Activated T-cell treated with anti-CD3 and anti-CD28 coated beads, Interleukin-2, amount 50 U/mL, for 24 hours (primary cell): ENCODE measurements at regions not wholly inside any gene's neighbourhood (a gene's known extent, or its start where the extent isn't known, plus 50 kb on each side); places are given as distances from the start of the nearest gene placed in this dataset.

Experiments used
- DNase-seq: peaks from one replicate; pipeline ENCODE4 v3.0.0-alpha.2; 2020
- H3K27ac Mint-ChIP-seq: 2 replicates; pipeline ENCODE4 v1.8.0; 2020; ENCODE audit warnings: mild to moderate bottlenecking, mixed read lengths
- H3K27me3 Mint-ChIP-seq: 2 replicates; pipeline ENCODE4 v1.8.0; 2020; ENCODE audit warnings: mixed read lengths
- H3K36me3 Mint-ChIP-seq: 2 replicates; pipeline ENCODE4 v1.8.0; 2020; ENCODE audit warnings: low read depth, mixed read lengths
- H3K4me1 Mint-ChIP-seq: 2 replicates; pipeline ENCODE4 v1.8.0; 2020; ENCODE audit warnings: low read depth, mixed read lengths
- H3K4me3 Mint-ChIP-seq: 2 replicates; pipeline ENCODE4 v1.8.0; 2020; ENCODE audit warnings: mild to moderate bottlenecking, moderate library complexity, mixed read lengths
- H3K9me3 Mint-ChIP-seq: 2 replicates; pipeline ENCODE4 v1.8.0; 2020; ENCODE audit warnings: mixed read lengths

DNA sequence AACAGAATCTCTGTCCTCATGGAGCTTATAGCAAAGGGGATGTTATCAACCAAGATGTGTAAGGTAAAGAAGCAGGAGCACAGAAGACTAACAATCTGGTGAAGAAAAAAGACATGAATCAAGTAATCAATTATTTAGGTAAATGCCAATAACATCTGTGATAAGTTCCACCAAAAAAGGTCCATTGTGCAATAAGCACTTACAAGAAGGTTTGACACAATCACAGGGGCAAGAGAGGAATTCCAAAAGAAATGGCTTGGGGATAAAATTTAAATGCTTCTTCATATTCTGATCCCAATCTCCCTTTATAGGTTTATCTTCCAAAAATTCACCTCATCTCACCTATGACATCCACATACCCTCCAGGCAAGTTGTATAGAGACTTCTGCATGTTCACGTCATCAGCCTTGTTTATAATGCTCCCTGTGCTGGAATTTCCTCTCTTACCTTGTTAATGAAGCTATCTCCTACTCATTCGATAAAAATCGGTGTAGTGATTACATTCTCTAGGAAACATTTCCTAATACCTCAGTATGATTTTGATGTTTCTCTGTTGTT is 53.6 kb upstream of the DPT start:
- H3K27me3 Mint-ChIP-seq = peaks cover 16% of the 10 kb centered on the region
- no peak overlapping the region for H3K27ac Mint-ChIP-seq
- no peak overlapping the region for H3K4me3 Mint-ChIP-seq
- H3K9me3 Mint-ChIP-seq = no peaks in the 10 kb centered on the region
- DNase-seq = no peak
- no peaks in the 10 kb centered on the region for H3K4me1 Mint-ChIP-seq
- H3K36me3 Mint-ChIP-seq = no peaks in the 10 kb centered on the region

DNA sequence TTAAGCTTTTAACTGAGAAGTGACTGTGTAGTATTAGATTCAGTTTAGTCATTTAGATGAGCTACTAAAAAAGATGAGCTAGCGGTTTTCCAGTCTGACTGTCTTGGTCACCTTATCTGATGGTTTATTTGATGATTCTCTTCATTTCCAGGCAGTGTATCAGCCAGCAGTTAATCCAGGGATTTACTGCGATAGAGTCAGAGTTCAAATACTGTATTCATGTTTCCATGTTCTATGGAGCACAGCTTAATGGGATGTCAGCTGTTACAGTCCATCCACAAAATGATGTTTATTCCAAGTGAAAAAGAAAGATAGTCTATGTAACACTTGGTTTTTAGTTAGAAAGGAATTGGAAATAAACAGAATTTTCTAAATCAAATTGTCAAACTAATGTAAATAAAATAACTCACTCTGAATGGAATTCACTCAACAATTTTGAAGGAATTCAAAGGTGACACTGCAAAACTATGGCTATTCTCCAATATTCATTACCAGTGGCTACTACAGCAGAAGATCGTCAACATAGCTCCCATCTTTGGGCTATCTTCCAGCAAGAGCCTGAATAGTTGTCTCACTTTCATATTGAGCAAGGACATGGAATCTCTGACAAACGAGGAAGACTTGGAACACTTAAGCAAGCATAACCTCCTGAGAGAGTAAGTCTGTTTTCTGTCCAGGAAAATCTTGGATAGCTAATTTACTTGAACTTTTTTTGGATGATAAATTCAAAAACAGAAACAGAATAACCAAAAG is 54.6 kb upstream of the DPT start:
- no peak for DNase-seq
- H3K27ac Mint-ChIP-seq = no peak overlapping the region
- peaks cover 16% of the 10 kb centered on the region for H3K27me3 Mint-ChIP-seq
- no peaks in the 10 kb centered on the region for H3K4me1 Mint-ChIP-seq
- H3K9me3 Mint-ChIP-seq = no peaks in the 10 kb centered on the region
- H3K36me3 Mint-ChIP-seq = no peaks in the 10 kb centered on the region
- H3K4me3 Mint-ChIP-seq = no peak overlapping the region

DNA sequence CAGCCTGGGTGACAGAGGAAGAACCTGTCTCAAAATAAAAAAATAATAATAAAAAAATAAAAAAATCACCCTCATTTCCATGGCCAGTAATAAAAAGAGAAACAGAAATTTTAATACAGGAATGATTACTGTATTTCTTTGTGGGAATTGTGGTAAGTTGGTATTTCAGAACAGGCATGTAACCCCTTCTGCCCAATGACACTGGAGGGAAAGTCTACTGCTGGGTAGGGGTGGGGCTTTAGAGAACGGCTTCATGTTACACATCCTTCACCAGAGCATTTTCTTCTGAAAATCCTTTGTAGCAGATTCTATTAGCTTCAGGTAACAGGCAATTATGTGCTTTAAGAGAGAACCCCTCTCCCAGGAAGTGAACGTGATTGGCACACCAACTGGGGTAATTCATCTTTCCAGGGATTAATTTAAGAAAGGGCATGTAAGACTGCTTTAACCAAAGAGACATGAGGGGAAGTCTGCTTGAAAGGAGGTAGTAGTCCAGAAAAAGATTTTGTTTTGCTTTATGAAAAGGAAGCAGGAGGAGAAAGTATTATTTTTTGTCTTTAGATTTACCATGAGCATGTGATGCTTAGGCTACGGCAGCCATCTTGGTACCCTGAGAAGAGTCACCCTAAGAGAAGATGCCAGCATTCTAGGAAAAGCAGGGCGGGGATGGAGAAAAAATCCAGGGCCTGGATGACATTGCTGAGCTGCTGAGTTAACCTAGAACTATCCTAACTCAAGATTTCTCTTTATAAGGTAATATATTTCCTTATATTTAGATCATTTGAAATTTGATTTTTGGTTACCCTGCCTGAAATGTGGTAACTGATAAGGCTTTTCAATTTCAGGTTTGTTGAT is 57.7 kb upstream of the DPT start:
- Mint-ChIP-seq H3K9me3 (no peaks in the 10 kb centered on the region), H3K36me3 (no peaks in the 10 kb centered on the region), H3K4me1 (no peaks in the 10 kb centered on the region), H3K27me3 (peaks cover 22% of the 10 kb centered on the region), H3K27ac (no peak overlapping the region), H3K4me3 (no peak overlapping the region)
- no peak for DNase-seq

DNA sequence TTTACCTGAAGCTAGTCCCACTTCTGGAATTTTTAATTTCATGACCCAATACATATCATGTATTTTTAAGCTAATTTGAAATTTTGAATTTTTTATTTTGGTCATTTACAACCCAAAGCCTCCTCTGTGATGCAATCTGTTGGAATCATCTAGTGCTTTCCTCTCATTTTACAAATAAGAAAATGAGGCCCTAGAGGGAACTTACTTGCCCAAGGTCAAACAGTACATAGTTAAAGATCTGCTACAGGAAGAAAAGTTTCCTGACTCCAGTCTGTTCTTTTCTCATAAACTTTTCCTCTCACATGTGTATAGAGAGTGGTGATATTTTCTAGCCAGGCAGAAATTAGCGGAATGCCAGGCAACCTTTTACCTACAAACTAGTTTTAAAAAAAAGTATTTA is 59.3 kb upstream of the DPT start:
- H3K27me3 Mint-ChIP-seq = peaks cover 19% of the 10 kb centered on the region
- DNase-seq = no peak
- H3K27ac Mint-ChIP-seq = no peak overlapping the region
- no peaks in the 10 kb centered on the region for H3K36me3 Mint-ChIP-seq
- no peaks in the 10 kb centered on the region for H3K9me3 Mint-ChIP-seq
- no peak overlapping the region for H3K4me3 Mint-ChIP-seq
- peaks cover 1% of the 10 kb centered on the region for H3K4me1 Mint-ChIP-seq

DNA sequence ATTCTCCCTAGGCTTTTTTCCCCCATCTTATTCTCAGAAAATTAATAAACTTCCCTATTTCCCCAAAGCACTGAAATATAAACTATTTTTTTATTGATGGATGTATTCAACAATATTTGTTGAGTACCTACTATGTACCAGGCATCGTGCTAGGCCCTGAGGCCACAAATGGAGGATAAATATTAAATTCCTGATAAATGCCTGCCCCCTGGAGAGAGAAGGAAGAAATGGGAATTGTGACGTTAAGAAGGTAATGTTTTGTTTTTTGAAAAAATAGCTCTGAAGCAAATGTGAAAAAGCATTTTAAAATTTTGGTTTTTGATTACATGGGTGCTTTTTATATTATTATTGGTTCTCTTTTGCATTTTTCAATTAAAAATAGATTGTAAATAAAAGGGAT is 60.5 kb upstream of the DPT start:
- Mint-ChIP-seq H3K27ac (no peak overlapping the region), H3K27me3 (peaks cover 15% of the 10 kb centered on the region), H3K36me3 (no peaks in the 10 kb centered on the region), H3K4me1 (peaks cover 1% of the 10 kb centered on the region), H3K4me3 (no peak overlapping the region), H3K9me3 (no peaks in the 10 kb centered on the region)
- no peak for DNase-seq

DNA sequence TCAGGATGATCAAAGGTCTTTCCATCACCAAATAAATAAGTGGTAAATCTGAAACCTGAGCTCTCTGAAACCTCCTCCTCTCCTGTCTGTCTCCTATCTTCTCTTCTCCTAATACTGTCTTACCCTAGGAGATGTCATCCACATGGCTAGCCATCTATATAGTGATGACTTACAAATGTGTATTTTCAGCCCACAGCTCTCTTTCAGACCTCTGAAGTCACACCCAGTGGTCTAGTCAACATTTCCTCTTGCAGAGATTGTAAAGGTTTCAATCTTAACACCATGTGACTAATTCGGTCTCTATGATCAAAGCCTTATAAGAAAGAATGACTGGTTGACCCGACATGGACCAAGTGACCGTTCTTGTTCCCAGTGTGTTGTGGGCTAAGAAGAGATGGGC is 63.1 kb upstream of the DPT start:
- no peak overlapping the region for H3K27ac Mint-ChIP-seq
- H3K4me1 Mint-ChIP-seq = peaks cover 1% of the 10 kb centered on the region
- no peaks in the 10 kb centered on the region for H3K9me3 Mint-ChIP-seq
- no peak for DNase-seq
- no peaks in the 10 kb centered on the region for H3K36me3 Mint-ChIP-seq
- peaks cover 21% of the 10 kb centered on the region for H3K27me3 Mint-ChIP-seq
- no peak overlapping the region for H3K4me3 Mint-ChIP-seq

DNA sequence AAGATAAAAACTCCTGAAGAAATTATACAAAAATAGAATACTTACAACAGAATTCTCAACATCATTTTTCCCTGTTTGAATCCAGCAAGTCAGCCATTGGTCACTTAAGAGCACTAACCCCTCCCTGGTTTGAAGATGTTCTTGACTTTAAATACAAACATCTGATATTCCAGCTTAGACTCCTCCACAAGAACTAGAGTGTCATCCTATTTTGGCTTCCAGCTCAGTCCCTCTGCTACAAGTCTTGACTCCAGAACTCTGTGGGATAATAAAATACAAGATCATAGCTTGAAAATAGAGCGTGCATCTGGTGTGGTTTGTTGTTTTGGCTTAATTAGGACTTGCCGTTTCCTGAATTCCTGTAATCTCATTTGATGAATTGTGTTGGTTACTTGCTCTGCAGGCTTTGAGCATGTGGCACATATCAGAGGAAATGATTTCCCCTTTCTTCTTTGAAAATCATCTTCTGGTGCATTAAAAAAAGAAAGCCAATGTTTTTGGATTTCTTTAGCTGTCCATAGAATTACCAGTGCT is 63.7 kb upstream of the DPT start:
- no peak for DNase-seq
- Mint-ChIP-seq H3K9me3 (no peaks in the 10 kb centered on the region), H3K27me3 (peaks cover 21% of the 10 kb centered on the region), H3K36me3 (no peaks in the 10 kb centered on the region), H3K27ac (no peak overlapping the region), H3K4me3 (no peak overlapping the region), H3K4me1 (peaks cover 1% of the 10 kb centered on the region)

DNA sequence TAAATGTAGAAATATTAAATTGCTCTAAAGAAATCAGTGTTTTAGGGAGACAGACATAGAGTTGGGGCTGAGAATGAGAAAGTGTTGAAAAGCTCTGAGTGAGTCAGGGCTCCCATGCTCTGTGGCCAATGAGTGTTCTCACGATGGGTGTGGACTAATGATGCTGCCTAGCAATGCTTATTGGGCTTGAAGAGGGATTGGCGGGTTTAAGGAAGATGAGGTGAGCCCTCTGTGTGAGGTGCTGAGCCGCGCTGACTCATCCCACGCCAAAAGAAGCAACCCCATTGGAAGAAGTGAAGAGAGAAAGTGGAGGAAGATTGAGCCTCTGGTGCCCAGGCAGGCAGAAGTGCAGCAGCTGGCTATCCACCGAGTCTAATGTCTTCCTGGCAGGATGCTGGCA is 65.1 kb upstream of the DPT start:
- peaks cover 1% of the 10 kb centered on the region for H3K4me1 Mint-ChIP-seq
- DNase-seq = no peak
- no peak overlapping the region for H3K4me3 Mint-ChIP-seq
- peaks cover 26% of the 10 kb centered on the region for H3K27me3 Mint-ChIP-seq
- H3K9me3 Mint-ChIP-seq = no peaks in the 10 kb centered on the region
- H3K36me3 Mint-ChIP-seq = no peaks in the 10 kb centered on the region
- no peak overlapping the region for H3K27ac Mint-ChIP-seq

DNA sequence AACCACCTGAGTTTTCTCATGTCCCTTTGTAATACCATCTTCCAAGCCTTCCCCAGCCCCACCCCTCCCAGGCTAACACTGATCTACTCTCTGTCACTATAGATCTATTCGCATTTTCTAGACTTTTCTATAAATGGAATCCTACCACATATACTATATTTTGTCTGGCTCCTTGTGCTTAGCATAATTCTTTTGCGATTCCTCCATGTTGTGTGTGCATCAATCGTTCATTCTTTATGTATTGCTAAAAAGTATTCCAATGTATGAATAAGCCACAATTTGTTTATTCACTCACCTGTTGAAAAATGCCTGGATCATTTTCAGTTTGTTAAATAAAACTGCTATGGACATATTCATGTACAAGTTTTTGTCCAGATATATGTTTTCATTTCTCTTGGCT is 66.7 kb upstream of the DPT start:
- Mint-ChIP-seq H3K27me3 (peaks cover 24% of the 10 kb centered on the region), H3K27ac (no peak overlapping the region), H3K4me3 (no peak overlapping the region), H3K9me3 (no peaks in the 10 kb centered on the region), H3K4me1 (peaks cover 1% of the 10 kb centered on the region), H3K36me3 (no peaks in the 10 kb centered on the region)
- no peak for DNase-seq

DNA sequence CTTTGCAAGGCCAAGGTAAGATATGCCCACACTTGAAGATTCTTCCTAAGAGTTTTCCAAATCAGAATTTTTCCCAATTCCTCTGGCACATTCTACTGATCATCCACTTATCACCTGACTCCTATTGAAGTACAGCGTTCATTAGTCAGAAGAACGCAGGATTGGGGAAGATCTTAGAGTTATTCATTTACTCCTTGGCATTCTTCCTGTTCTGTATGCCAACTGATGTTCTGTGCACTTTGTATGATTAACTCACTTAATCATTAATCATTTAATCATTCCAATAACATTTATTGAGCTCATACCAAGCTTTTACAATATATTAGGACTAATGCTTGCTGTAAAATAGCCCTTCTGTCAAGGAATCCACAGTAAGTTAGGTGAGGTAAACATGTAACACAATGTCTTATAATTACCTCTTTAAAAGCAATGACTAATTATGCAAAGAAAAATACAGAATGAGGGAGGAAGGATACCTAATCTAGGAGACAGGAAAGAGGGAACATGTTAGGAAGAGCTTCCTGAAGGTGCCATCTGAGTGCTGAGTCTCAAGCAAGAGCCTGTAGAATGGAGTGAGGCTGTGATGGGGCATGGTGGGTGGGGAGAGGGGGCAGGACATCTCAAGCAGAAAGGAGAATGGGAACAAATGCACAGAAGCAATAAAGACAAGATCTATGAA is 71.1 kb upstream of the DPT start:
- Mint-ChIP-seq H3K27ac (no peak overlapping the region), H3K27me3 (peaks cover 13% of the 10 kb centered on the region), H3K4me3 (no peak overlapping the region), H3K36me3 (no peaks in the 10 kb centered on the region), H3K9me3 (no peaks in the 10 kb centered on the region), H3K4me1 (no peaks in the 10 kb centered on the region)
- DNase-seq = no peak

DNA sequence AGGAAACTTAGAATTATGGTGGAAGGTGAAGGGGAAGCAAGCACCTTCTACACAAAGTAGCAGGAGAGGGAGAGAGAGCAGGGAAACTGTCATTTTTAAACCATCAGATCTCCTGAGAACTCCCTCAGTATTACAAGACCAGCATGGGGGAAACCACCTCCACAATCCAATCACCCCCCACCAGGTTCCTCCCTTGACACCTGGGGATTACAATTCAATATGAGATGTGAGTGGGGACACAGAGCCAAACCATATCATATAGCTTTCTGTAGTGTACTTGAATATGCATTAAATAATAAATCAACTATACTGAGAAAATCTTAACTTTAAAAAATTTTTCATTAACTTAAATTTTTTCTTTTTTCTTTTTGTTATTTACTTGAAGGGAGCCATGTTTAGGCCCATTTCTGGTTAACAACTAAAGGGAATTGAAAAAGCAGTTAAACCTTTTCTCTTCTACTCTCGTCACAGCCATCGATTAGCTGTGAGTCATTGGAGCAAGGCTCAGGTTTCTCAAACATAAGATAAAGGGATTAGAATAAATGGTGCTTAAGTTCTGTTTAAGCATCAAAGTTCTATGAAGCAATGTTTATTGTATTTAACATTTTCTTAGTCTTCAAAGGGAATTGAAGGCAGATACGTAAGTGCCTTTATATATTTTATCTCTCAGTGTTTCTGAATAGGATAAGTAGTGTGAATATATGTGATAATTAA is 72.2 kb upstream of the DPT start:
- Mint-ChIP-seq H3K9me3 (no peaks in the 10 kb centered on the region), H3K36me3 (no peaks in the 10 kb centered on the region), H3K27ac (no peak overlapping the region), H3K4me3 (no peak overlapping the region), H3K27me3 (peaks cover 8% of the 10 kb centered on the region), H3K4me1 (no peaks in the 10 kb centered on the region)
- no peak for DNase-seq

DNA sequence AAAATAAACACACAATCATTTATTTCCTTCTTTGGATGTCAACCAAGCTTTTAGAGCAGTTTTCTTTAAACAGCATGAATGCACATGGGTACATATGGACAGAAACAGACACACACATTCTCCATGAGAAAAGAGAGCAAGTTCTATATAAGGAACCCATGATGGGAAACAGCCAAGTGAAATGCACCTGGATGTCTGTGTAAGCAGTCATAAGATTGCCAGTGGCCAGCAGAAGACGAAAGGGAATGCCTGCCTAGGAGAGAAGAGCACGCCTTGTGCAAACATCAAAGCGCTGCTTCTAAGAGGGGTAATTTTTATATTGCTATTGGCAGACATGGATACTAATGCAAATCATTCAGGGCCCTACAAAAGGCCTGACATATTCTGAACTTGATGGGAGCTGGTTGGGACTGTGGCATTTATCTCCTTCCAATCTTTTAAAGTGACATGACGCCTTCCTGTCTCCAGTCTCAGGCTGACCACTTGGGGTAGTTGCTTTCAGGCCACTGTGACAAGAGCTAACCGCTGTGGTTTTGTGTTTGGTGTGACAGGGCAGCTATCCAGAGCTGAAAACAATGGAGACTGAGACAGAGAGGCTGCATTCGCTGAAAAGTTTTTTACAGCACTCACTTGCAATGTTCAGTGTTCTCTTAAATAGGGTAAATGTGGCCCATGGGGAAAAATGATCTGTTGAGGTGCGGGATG is 75.0 kb upstream of the DPT start:
- H3K27ac Mint-ChIP-seq = no peak overlapping the region
- H3K36me3 Mint-ChIP-seq = no peaks in the 10 kb centered on the region
- H3K4me1 Mint-ChIP-seq = no peaks in the 10 kb centered on the region
- H3K9me3 Mint-ChIP-seq = no peaks in the 10 kb centered on the region
- no peak overlapping the region for H3K4me3 Mint-ChIP-seq
- H3K27me3 Mint-ChIP-seq = peaks cover 13% of the 10 kb centered on the region
- DNase-seq = no peak

DNA sequence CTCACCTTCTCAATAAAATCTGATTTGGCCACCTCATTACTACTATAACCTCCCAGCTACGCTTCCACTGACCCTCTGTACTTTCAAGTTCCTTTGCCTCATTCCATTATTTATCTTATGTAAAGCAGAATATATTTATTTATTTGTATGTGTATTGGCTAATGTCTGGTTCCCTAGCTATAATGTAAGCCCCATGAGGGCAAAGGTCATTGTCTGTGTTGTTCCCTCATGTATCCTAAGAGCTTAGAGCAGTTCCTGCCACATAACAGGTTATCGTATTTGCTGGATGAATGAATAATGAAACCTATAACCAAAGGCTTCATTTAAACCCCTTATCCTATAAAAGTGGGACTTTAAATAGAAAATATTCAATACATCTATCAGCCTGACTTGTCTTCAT is 77.9 kb upstream of the DPT start:
- no peak overlapping the region for H3K27ac Mint-ChIP-seq
- no peaks in the 10 kb centered on the region for H3K36me3 Mint-ChIP-seq
- H3K4me3 Mint-ChIP-seq = no peak overlapping the region
- no peaks in the 10 kb centered on the region for H3K9me3 Mint-ChIP-seq
- no peak for DNase-seq
- H3K27me3 Mint-ChIP-seq = peaks cover 11% of the 10 kb centered on the region
- H3K4me1 Mint-ChIP-seq = no peaks in the 10 kb centered on the region
